ENCODE measurements at regions not wholly inside any gene's neighbourhood (a gene's known extent, or its start where the extent isn't known, plus 50 kb on each side); places are given as distances from the start of the nearest gene placed in this dataset.
A peak's percentile ranks its signal among the peaks of the same experiment; 100 is the strongest.
"Not testable (repeated sequence)": the region's sequence is repeated elsewhere in the genome, so short reads cannot be mapped to it uniquely, and the experiment has no call there.

GRCh38 chr19:23464349-23464748, 69.1 kb upstream of the ZNF91 start:
- not testable (repeated sequence) for DNase-seq

GRCh38 chr19:23461120-23461519, 65.8 kb upstream of the ZNF91 start:
- DNase-seq: no peak

GRCh38 chr19:23460656-23461055, 65.4 kb upstream of the ZNF91 start:
- peak; percentile 18 for DNase-seq

Measured in DMS53 (cell line).